HCT116 (cell line): ENCODE measurements at regions not wholly inside any gene's neighbourhood (a gene's known extent, or its start where the extent isn't known, plus 50 kb on each side); places are given as distances from the start of the nearest gene placed in this dataset.

ENCODE experiments used
- ATAC-seq: fragments of 200-7000 bp; cut with Tn5 transposase; 2 replicates; pipeline ENCODE4 v1.9.1; 2020; ENCODE audit warnings: mild to moderate bottlenecking, moderate library complexity
- BruUV-seq: library from RNA; stranded (reverse); fragments of 400-500 nt; replicated peaks from 2 replicates; lab custom pipeline; 2021; lab: Mats Ljungman, UMichigan
- CTCF ChIA-PET: fragments of 300-600 bp; sonication (Branson Sonifier 250); formaldehyde crosslinking; loops from one replicate; lab custom pipeline; 2021; ENCODE audit warnings: antibody characterized with exemption; lab: Charles Lee
- POLR2A ChIA-PET: fragments of 300-600, 350-600 bp; sonication (Branson Sonifier 250); formaldehyde crosslinking; loops from one replicate; lab custom pipeline; 2021; ENCODE audit warnings: antibody characterized with exemption; lab: Charles Lee
- RAD21 ChIA-PET, 2 experiments: fragments of 300-600 bp; sonication (Branson Sonifier 250); formaldehyde crosslinking; loops; one replicate each; lab custom pipeline; 2023; ENCODE audit warnings: low total read pairs in 2 of 2; ENCODE audit not compliant: uncharacterized antibody in 2 of 2, unreplicated experiment in 2 of 2, low non-redundant PET in 1 of 2; lab: Charles Lee
- DNase-seq: peaks from one replicate; pipeline ENCODE4 v3.0.0-alpha.2; 2010; ENCODE audit warnings: low read depth, low spot score
- H2AFZ ChIP-seq: fragments of 200-600 bp; shearing (Covaris generic), sonication (generic); 2 replicates; pipeline ENCODE4 v1.6.1; 2017; ENCODE audit warnings: low read depth, mixed run types, mixed read lengths, antibody characterized with exemption, low read length; ENCODE audit not compliant: poor library complexity, severe bottlenecking
- H3K27ac ChIP-seq: 2 replicates; pipeline ENCODE4 v1.5.1; 2012; ENCODE audit warnings: low read depth, low read length
- H3K27me3 ChIP-seq: fragments of 200-600 bp; sonication (generic); 2 replicates; pipeline ENCODE4 v1.6.1; 2016; ENCODE audit warnings: mixed run types, low read length, mixed read lengths; ENCODE audit not compliant: insufficient read depth
- H3K36me3 ChIP-seq, 2 experiments: fragments of 200-500 bp in 1 of 2; fragments of 200-600 bp in 1 of 2; sonication (Bioruptor generic) in 1 of 2; sonication (generic) in 1 of 2; 2 replicates each; pipeline versions ENCODE4 v1.5.1 to v1.6.1; 2014 to 2016; ENCODE audit warnings: low read length in 2 of 2, inconsistent platforms in 1 of 2, mixed read lengths in 1 of 2, mixed run types in 1 of 2; ENCODE audit not compliant: insufficient read depth in 2 of 2, control insufficient read depth in 1 of 2
- H3K4me1 ChIP-seq, 2 experiments: fragments of 200-600 bp in 1 of 2; sonication (generic) in 1 of 2; 2 replicates each; pipeline versions ENCODE4 v1.5.1 to v1.6.1; 2012 to 2017; ENCODE audit warnings: low read length in 2 of 2, inconsistent platforms in 1 of 2, mild to moderate bottlenecking in 1 of 2, mixed read lengths in 1 of 2, mixed run types in 1 of 2, moderate library complexity in 1 of 2; ENCODE audit not compliant: insufficient read depth in 2 of 2, control insufficient read depth in 1 of 2
- H3K4me2 ChIP-seq: fragments of 200-600 bp; sonication (generic); 2 replicates; pipeline ENCODE4 v1.6.1; 2017; ENCODE audit warnings: mixed run types, low read length, mixed read lengths
- H3K4me3 ChIP-seq, 2 experiments: fragments of 200-600 bp in 1 of 2; sonication (generic) in 1 of 2; replicated peaks in 1 of 2; 2 replicates each; pipeline ENCODE4 v1.5.1; 2011 to 2016; ENCODE audit warnings: low read length in 2 of 2, control low read depth in 1 of 2, low read depth in 1 of 2, mild to moderate bottlenecking in 1 of 2, mixed read lengths in 1 of 2, mixed run types in 1 of 2
- H3K79me2 ChIP-seq: fragments of 200-600 bp; sonication (generic); 2 replicates; pipeline ENCODE4 v1.6.1; 2017; ENCODE audit warnings: mild to moderate bottlenecking, mixed run types, low read length, moderate library complexity, mixed read lengths; ENCODE audit not compliant: insufficient read depth
- H3K9ac ChIP-seq: fragments of 200-600 bp; sonication (generic); 2 replicates; pipeline ENCODE4 v1.6.1; 2016; ENCODE audit warnings: low read length, mixed read lengths
- H3K9me2 ChIP-seq: fragments of 200-600 bp; sonication (generic), shearing (Covaris generic); 2 replicates; pipeline ENCODE4 v1.6.1; 2017; ENCODE audit warnings: mixed run types, mild to moderate bottlenecking, moderate library complexity; ENCODE audit not compliant: insufficient read depth
- H3K9me3 ChIP-seq, 2 experiments: fragments of 200-500 bp in 1 of 2; fragments of 200-600 bp in 1 of 2; sonication (Bioruptor generic) in 1 of 2; sonication (generic) in 1 of 2; 2 replicates each; pipeline ENCODE4 v1.6.1; 2014 to 2017; ENCODE audit warnings: low read length in 2 of 2, mixed read lengths in 2 of 2, inconsistent platforms in 1 of 2, low read depth in 1 of 2, mild to moderate bottlenecking in 1 of 2, mixed run types in 1 of 2, moderate library complexity in 1 of 2; ENCODE audit not compliant: control insufficient read depth in 1 of 2, insufficient read depth in 1 of 2
- H4K20me1 ChIP-seq: fragments of 200-600 bp; sonication (generic), shearing (Covaris generic); 2 replicates; pipeline ENCODE4 v1.6.1; 2017; ENCODE audit warnings: mixed run types, mild to moderate bottlenecking, moderate library complexity; ENCODE audit not compliant: insufficient read depth
- ATF3 ChIP-seq: IDR thresholded peaks from 2 replicates; pipeline ENCODE4 v1.6.1; 2012
- CBX3 ChIP-seq: IDR thresholded peaks from 2 replicates; pipeline ENCODE4 v1.6.1; 2012; ENCODE audit warnings: low read depth
- CEBPB ChIP-seq: IDR thresholded peaks from 2 replicates; pipeline ENCODE4 v1.6.1; 2012; ENCODE audit warnings: low read depth
- EGR1 ChIP-seq: IDR thresholded peaks from 2 replicates; pipeline ENCODE4 v1.6.1; 2012; ENCODE audit warnings: low read depth
- EZH2 ChIP-seq: fragments of 200-600 bp; sonication (generic); IDR thresholded peaks from 2 replicates; pipeline ENCODE4 v1.6.1; 2017; ENCODE audit warnings: antibody characterized with exemption, mixed run types
- JUND ChIP-seq: IDR thresholded peaks from 2 replicates; pipeline ENCODE4 v1.6.1; 2012
- RAD21 ChIP-seq: IDR thresholded peaks from 2 replicates; pipeline ENCODE4 v1.6.1; 2012; ENCODE audit warnings: low read depth, mild to moderate bottlenecking
- SP1 ChIP-seq: IDR thresholded peaks from 2 replicates; pipeline ENCODE4 v1.6.1; 2012; ENCODE audit warnings: low read depth
- SRF ChIP-seq: IDR thresholded peaks from 2 replicates; pipeline ENCODE4 v1.6.1; 2012; ENCODE audit warnings: low read depth
- YY1 ChIP-seq: IDR thresholded peaks from 2 replicates; pipeline ENCODE4 v1.6.1; 2011; ENCODE audit warnings: low read length, low read depth, moderate library complexity, mild to moderate bottlenecking; ENCODE audit not compliant: insufficient replicate concordance; ENCODE audit errors: extremely low read depth
- ZFX ChIP-seq: fragments of 450-650 bp; IDR thresholded peaks from 2 replicates; pipeline ENCODE4 v1.6.1; 2017
- ZNF274 ChIP-seq: fragments of 200-500 bp; sonication (Bioruptor generic); IDR thresholded peaks from 2 replicates; pipeline ENCODE4 v1.6.1; 2014; ENCODE audit warnings: mild to moderate bottlenecking, low read depth, low read length, inconsistent platforms
- intact Hi-C: fragments of 100-400 bp; cut with micrococcal nuclease; formaldehyde crosslinking; loops from 2 replicates; pipeline ENCODE4 v1.10.0; 2022
- TF ChIP-seq, protein P1 (sequence below): IDR thresholded peaks from 2 replicates; pipeline ENCODE4 v1.6.1; 2012
- TF ChIP-seq, protein P2 (sequence below): IDR thresholded peaks from 2 replicates; pipeline ENCODE4 v1.6.1; 2011; ENCODE audit warnings: mild to moderate bottlenecking, low read length, moderate library complexity; ENCODE audit not compliant: insufficient replicate concordance; ENCODE audit errors: extremely low read depth
- TF ChIP-seq, protein P3 (sequence below): IDR thresholded peaks from 2 replicates; pipeline ENCODE4 v1.6.1; 2012; ENCODE audit warnings: low read depth
- TF ChIP-seq, protein P4 (sequence below), 3 experiments: fragments of 200-600 bp in 1 of 3; sonication (generic) in 1 of 3; IDR thresholded peaks in 2 of 3; conservative IDR thresholded peaks in 1 of 3; 2 replicates each; pipeline ENCODE4 v1.5.1; 2012 to 2017; ENCODE audit warnings: low read depth in 2 of 3, low read length in 2 of 3, antibody characterized with exemption in 1 of 3, borderline replicate concordance in 1 of 3, control low read depth in 1 of 3, mild to moderate bottlenecking in 1 of 3, mixed read lengths in 1 of 3, mixed run types in 1 of 3, moderate library complexity in 1 of 3; ENCODE audit not compliant: insufficient read depth in 1 of 3

DNA sequence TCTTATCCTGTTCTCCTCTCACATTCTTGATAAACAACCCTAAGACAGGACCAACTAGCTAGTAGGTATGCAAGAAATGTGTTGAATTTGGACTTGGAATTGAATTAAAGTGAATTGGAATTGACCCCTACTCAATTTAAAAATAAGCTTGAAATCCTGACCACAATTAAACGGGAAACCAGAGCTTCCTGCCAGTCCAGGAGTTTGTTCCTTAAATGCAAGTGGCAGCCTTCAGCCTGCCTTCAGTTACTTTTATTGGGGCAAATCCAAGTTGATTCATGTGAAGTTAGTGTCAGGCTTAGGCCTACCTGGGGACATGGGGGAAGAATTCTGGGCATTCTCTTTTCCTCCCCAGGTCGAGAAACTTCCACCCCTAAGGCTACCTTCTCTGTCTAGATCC, 457.6 kb downstream of the BCL11A start:
- no peaks in the 10 kb centered on the region for H3K4me1 ChIP-seq
- POLR2A ChIA-PET: no interaction called here
- DNase-seq (no peak), ATAC-seq (no peak)
- CTCF ChIA-PET: no interaction called here
- RAD21 ChIA-PET: no interaction called here
- H3K9ac ChIP-seq: no peak overlapping the region
- H4K20me1 ChIP-seq: no peaks in the 10 kb centered on the region
- no peaks in the 10 kb centered on the region for H3K9me2 ChIP-seq
- no peak overlapping the region for H3K4me2 ChIP-seq
- no peak overlapping the region for H3K4me3 ChIP-seq
- H3K36me3 ChIP-seq: no peaks in the 10 kb centered on the region
- no TSS peak for BruUV-seq
- intact Hi-C loops: no loop called here
- no peak overlapping the region for H3K27ac ChIP-seq
- no peaks in the 10 kb centered on the region; the same call in 1 of the 2 replicates for H3K27me3 ChIP-seq
- TF ChIP-seq ZFX (no peak), JUND (no peak), EGR1 (no peak), CEBPB (no peak), SRF (no peak), ZNF274 (no peak), SP1 (no peak), EZH2 (no peak), RAD21 (no peak), CBX3 (no peak), YY1 (no peak), ATF3 (no peak)
- TF ChIP-seq, protein P1, sequence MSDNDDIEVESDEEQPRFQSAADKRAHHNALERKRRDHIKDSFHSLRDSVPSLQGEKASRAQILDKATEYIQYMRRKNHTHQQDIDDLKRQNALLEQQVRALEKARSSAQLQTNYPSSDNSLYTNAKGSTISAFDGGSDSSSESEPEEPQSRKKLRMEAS: no peak
- TF ChIP-seq, protein P2, sequence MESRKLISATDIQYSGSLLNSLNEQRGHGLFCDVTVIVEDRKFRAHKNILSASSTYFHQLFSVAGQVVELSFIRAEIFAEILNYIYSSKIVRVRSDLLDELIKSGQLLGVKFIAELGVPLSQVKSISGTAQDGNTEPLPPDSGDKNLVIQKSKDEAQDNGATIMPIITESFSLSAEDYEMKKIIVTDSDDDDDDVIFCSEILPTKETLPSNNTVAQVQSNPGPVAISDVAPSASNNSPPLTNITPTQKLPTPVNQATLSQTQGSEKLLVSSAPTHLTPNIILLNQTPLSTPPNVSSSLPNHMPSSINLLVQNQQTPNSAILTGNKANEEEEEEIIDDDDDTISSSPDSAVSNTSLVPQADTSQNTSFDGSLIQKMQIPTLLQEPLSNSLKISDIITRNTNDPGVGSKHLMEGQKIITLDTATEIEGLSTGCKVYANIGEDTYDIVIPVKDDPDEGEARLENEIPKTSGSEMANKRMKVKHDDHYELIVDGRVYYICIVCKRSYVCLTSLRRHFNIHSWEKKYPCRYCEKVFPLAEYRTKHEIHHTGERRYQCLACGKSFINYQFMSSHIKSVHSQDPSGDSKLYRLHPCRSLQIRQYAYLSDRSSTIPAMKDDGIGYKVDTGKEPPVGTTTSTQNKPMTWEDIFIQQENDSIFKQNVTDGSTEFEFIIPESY: no peak
- TF ChIP-seq, protein P3, sequence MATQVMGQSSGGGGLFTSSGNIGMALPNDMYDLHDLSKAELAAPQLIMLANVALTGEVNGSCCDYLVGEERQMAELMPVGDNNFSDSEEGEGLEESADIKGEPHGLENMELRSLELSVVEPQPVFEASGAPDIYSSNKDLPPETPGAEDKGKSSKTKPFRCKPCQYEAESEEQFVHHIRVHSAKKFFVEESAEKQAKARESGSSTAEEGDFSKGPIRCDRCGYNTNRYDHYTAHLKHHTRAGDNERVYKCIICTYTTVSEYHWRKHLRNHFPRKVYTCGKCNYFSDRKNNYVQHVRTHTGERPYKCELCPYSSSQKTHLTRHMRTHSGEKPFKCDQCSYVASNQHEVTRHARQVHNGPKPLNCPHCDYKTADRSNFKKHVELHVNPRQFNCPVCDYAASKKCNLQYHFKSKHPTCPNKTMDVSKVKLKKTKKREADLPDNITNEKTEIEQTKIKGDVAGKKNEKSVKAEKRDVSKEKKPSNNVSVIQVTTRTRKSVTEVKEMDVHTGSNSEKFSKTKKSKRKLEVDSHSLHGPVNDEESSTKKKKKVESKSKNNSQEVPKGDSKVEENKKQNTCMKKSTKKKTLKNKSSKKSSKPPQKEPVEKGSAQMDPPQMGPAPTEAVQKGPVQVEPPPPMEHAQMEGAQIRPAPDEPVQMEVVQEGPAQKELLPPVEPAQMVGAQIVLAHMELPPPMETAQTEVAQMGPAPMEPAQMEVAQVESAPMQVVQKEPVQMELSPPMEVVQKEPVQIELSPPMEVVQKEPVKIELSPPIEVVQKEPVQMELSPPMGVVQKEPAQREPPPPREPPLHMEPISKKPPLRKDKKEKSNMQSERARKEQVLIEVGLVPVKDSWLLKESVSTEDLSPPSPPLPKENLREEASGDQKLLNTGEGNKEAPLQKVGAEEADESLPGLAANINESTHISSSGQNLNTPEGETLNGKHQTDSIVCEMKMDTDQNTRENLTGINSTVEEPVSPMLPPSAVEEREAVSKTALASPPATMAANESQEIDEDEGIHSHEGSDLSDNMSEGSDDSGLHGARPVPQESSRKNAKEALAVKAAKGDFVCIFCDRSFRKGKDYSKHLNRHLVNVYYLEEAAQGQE: no peak
- TF ChIP-seq, protein P4, sequence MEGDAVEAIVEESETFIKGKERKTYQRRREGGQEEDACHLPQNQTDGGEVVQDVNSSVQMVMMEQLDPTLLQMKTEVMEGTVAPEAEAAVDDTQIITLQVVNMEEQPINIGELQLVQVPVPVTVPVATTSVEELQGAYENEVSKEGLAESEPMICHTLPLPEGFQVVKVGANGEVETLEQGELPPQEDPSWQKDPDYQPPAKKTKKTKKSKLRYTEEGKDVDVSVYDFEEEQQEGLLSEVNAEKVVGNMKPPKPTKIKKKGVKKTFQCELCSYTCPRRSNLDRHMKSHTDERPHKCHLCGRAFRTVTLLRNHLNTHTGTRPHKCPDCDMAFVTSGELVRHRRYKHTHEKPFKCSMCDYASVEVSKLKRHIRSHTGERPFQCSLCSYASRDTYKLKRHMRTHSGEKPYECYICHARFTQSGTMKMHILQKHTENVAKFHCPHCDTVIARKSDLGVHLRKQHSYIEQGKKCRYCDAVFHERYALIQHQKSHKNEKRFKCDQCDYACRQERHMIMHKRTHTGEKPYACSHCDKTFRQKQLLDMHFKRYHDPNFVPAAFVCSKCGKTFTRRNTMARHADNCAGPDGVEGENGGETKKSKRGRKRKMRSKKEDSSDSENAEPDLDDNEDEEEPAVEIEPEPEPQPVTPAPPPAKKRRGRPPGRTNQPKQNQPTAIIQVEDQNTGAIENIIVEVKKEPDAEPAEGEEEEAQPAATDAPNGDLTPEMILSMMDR (IDR thresholded peaks at IDR 0.05 in 2 of 3, conservative IDR thresholded peaks at IDR 0.05 in 1 of 3; ENCODE audit: borderline replicate concordance in 1 of 3, insufficient read depth in 1 of 3, low read depth in 2 of 3, low read length in 2 of 3): no peak
- no peaks in the 10 kb centered on the region for H3K9me3 ChIP-seq
- no peak overlapping the region for H2AFZ ChIP-seq
- no peaks in the 10 kb centered on the region for H3K79me2 ChIP-seq
